ENCODE measurements at regions not wholly inside any gene's neighbourhood (a gene's known extent, or its start where the extent isn't known, plus 50 kb on each side); places are given as distances from the start of the nearest gene placed in this dataset.

DNA sequence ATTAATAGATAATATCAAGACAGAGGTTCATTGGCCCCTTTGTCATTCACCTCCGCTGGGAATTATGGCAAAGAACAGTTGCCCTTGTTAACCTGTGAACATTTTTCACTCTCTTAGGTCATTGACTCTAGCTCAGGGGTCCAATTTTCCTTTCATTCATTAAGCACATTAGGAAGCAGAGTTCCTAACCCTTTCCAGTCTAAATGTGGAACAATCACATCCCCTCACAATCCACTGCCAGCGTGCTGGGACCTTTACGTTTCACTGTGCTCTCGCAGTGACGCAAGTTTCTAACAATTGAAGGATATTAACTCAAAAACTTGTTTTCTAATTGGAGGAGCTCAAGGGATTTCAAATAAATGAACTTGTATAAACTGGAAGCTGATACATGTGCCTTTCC is 79.3 kb upstream of the MEOX2 start:
- TF ChIP-seq, protein P1, sequence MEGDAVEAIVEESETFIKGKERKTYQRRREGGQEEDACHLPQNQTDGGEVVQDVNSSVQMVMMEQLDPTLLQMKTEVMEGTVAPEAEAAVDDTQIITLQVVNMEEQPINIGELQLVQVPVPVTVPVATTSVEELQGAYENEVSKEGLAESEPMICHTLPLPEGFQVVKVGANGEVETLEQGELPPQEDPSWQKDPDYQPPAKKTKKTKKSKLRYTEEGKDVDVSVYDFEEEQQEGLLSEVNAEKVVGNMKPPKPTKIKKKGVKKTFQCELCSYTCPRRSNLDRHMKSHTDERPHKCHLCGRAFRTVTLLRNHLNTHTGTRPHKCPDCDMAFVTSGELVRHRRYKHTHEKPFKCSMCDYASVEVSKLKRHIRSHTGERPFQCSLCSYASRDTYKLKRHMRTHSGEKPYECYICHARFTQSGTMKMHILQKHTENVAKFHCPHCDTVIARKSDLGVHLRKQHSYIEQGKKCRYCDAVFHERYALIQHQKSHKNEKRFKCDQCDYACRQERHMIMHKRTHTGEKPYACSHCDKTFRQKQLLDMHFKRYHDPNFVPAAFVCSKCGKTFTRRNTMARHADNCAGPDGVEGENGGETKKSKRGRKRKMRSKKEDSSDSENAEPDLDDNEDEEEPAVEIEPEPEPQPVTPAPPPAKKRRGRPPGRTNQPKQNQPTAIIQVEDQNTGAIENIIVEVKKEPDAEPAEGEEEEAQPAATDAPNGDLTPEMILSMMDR (IDR thresholded peaks at IDR 0.05; ENCODE audit: low read depth, low read length, missing input control) = no peak
- TF ChIP-seq TAF1 (conservative IDR thresholded peaks at IDR 0.05) (no peak), RAD21 (IDR thresholded peaks at IDR 0.05) (no peak), REST (IDR thresholded peaks at IDR 0.05) (no peak), JUND (IDR thresholded peaks at IDR 0.05) (no peak), YY1 (IDR thresholded peaks at IDR 0.05) (no peak), RXRA (IDR thresholded peaks at IDR 0.05) (no peak)
- TF ChIP-seq, protein P2, sequence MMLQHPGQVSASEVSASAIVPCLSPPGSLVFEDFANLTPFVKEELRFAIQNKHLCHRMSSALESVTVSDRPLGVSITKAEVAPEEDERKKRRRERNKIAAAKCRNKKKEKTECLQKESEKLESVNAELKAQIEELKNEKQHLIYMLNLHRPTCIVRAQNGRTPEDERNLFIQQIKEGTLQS (IDR thresholded peaks at IDR 0.05) = no peak

Data from liver (tissue), 3 donors.